ENCODE measurements at regions not wholly inside any gene's neighbourhood (a gene's known extent, or its start where the extent isn't known, plus 50 kb on each side); places are given as distances from the start of the nearest gene placed in this dataset.

GRCh38 chr10:31095677-31096560 lies 64.3 kb upstream of the ZNF438 start:
- no peak overlapping the region for H3K4me3 ChIP-seq (ENCODE audit: low read depth, low read length)
- TF ChIP-seq CTCF (IDR thresholded peaks at IDR 0.05; ENCODE audit: low read depth, low read length): no peak
- POLR2A ChIA-PET: no interaction called here
- H3K9me3 ChIP-seq (ENCODE audit: control insufficient read depth, insufficient read depth, low read length): no peaks in the 10 kb centered on the region
- no peak overlapping the region for H3K27ac ChIP-seq (ENCODE audit: low read depth, low read length)
- CTCF ChIA-PET: no interaction called here
- no peak for DNase-seq (ENCODE audit: low read depth, low spot score)
- no peaks in the 10 kb centered on the region for H3K27me3 ChIP-seq (ENCODE audit: control insufficient read depth, insufficient read depth, low read length)

GRCh38 chr10:31098046-31098445 lies 66.4 kb upstream of the ZNF438 start:
- H3K27ac ChIP-seq (ENCODE audit: low read depth, low read length): no peak overlapping the region
- no peak overlapping the region for H3K4me3 ChIP-seq (ENCODE audit: low read depth, low read length)
- no peak for DNase-seq (ENCODE audit: low read depth, low spot score)

GRCh38 chr10:31099094-31099493 lies 67.4 kb upstream of the ZNF438 start:
- no peak overlapping the region for H3K27ac ChIP-seq (ENCODE audit: low read depth, low read length)
- ChIA-PET CTCF (no interaction called here), POLR2A (interaction anchor here (0.6 to 0.8 kb wide), 2 partner anchors 30 to 309 kb away, joined by 5 to 7 read pairs; no protein-coding TSS in a partner anchor)
- no peaks in the 10 kb centered on the region for H3K9me3 ChIP-seq (ENCODE audit: control insufficient read depth, insufficient read depth, low read length)
- TF ChIP-seq CTCF (IDR thresholded peaks at IDR 0.05; ENCODE audit: low read depth, low read length): no peak
- no peaks in the 10 kb centered on the region for H3K27me3 ChIP-seq (ENCODE audit: control insufficient read depth, insufficient read depth, low read length)
- DNase-seq (ENCODE audit: low read depth, low spot score): no peak
- H3K4me3 ChIP-seq (ENCODE audit: low read depth, low read length): no peak overlapping the region

More at GRCh38 chr10:31098046-31098445, 66.4 kb upstream of the ZNF438 start:
- H3K9me3 ChIP-seq (ENCODE audit: control insufficient read depth, insufficient read depth, low read length): no peaks in the 10 kb centered on the region
- TF ChIP-seq CTCF (IDR thresholded peaks at IDR 0.05; ENCODE audit: low read depth, low read length): no peak
- no peaks in the 10 kb centered on the region for H3K27me3 ChIP-seq (ENCODE audit: control insufficient read depth, insufficient read depth, low read length)
- POLR2A ChIA-PET: interaction anchor here (0.5 kb wide), 1 partner anchor 32 kb away, joined by 4 read pairs; no protein-coding TSS in a partner anchor
- CTCF ChIA-PET: interaction anchor here (1.0 kb wide), 1 partner anchor 14 kb away, joined by 5 read pairs; no protein-coding TSS in a partner anchor

- ChIA-PET POLR2A (interaction anchor here (0.6 to 0.8 kb wide), 2 partner anchors 30 to 309 kb away, joined by 5 to 7 read pairs; no protein-coding TSS in a partner anchor), CTCF (no interaction called here)
- Histone ChIP-seq H3K4me3 (ENCODE audit: low read depth, low read length) (no peak overlapping the region), H3K9me3 (ENCODE audit: control insufficient read depth, insufficient read depth, low read length) (no peaks in the 10 kb centered on the region), H3K27me3 (ENCODE audit: control insufficient read depth, insufficient read depth, low read length) (no peaks in the 10 kb centered on the region), H3K27ac (ENCODE audit: low read depth, low read length) (no peak overlapping the region)
- no peak for DNase-seq (ENCODE audit: low read depth, low spot score)
- no peak for TF ChIP-seq CTCF (IDR thresholded peaks at IDR 0.05; ENCODE audit: low read depth, low read length)
These were observed 68.0 kb upstream of the ZNF438 start for GRCh38 chr10:31099664-31100063.

GRCh38 chr10:31100115-31100601 lies 68.5 kb upstream of the ZNF438 start:
- H3K9me3 ChIP-seq (ENCODE audit: control insufficient read depth, insufficient read depth, low read length): no peaks in the 10 kb centered on the region
- ChIA-PET CTCF (no interaction called here), POLR2A (no interaction called here)
- TF ChIP-seq CTCF (IDR thresholded peaks at IDR 0.05; ENCODE audit: low read depth, low read length): no peak
- H3K4me3 ChIP-seq (ENCODE audit: low read depth, low read length): no peak overlapping the region
- no peak overlapping the region for H3K27ac ChIP-seq (ENCODE audit: low read depth, low read length)
- H3K27me3 ChIP-seq (ENCODE audit: control insufficient read depth, insufficient read depth, low read length): no peaks in the 10 kb centered on the region
- DNase-seq (ENCODE audit: low read depth, low spot score): no peak

Data from AG04450 (cell line).